Fibroblast of peridontal ligament (primary cell): ENCODE measurements at regions not wholly inside any gene's neighbourhood (a gene's known extent, or its start where the extent isn't known, plus 50 kb on each side); places are given as distances from the start of the nearest gene placed in this dataset.
"Not testable (repeated sequence)": the region's sequence is repeated elsewhere in the genome, so short reads cannot be mapped to it uniquely, and the experiment has no call there.

ENCODE experiments used
- DNase-seq: peaks from one replicate; pipeline ENCODE4 v3.0.0-alpha.2; 2010; ENCODE audit errors: extremely low read depth

- DNase-seq: not testable (repeated sequence)
Measured at GRCh38 chr2:90292451-90292850, 1601.0 kb downstream of the RPIA start.

GRCh38 chr2:90293224-90293623, 1601.8 kb downstream of the RPIA start:
- not testable (repeated sequence) for DNase-seq

GRCh38 chr2:90293806-90294205, 1602.3 kb downstream of the RPIA start:
- not testable (repeated sequence) for DNase-seq

- not testable (repeated sequence) for DNase-seq
Measured at GRCh38 chr2:90295036-90295750, 1603.7 kb downstream of the RPIA start.

GRCh38 chr2:90296484-90296777, 1605.0 kb downstream of the RPIA start:
- not testable (repeated sequence) for DNase-seq

- DNase-seq: not testable (repeated sequence)
Measured at GRCh38 chr2:90297701-90298100, 1606.2 kb downstream of the RPIA start.

- not testable (repeated sequence) for DNase-seq
Measured at GRCh38 chr2:90298126-90298755, 1606.8 kb downstream of the RPIA start.

GRCh38 chr2:90298983-90299382, 1607.5 kb downstream of the RPIA start:
- not testable (repeated sequence) for DNase-seq

- DNase-seq: not testable (repeated sequence)
Measured at GRCh38 chr2:90322982-90323381, 1631.5 kb downstream of the RPIA start.

GRCh38 chr2:90323612-90324558, 1632.4 kb downstream of the RPIA start:
- not testable (repeated sequence) for DNase-seq

- not testable (repeated sequence) for DNase-seq
Measured at GRCh38 chr2:90324672-90325071, 1633.2 kb downstream of the RPIA start.

- not testable (repeated sequence) for DNase-seq
Measured at GRCh38 chr2:90325796-90326353, 1634.4 kb downstream of the RPIA start.

GRCh38 chr2:90355546-90355945, 1664.1 kb downstream of the RPIA start:
- DNase-seq: not testable (repeated sequence)

GRCh38 chr2:90359344-90359743, 1667.9 kb downstream of the RPIA start:
- not testable (repeated sequence) for DNase-seq

GRCh38 chr2:90359887-90360730, 1668.6 kb downstream of the RPIA start:
- DNase-seq: not testable (repeated sequence)

GRCh38 chr2:90360731-90361035, 1669.2 kb downstream of the RPIA start:
- DNase-seq: not testable (repeated sequence)
